ENCODE measurements at regions not wholly inside any gene's neighbourhood (a gene's known extent, or its start where the extent isn't known, plus 50 kb on each side); places are given as distances from the start of the nearest gene placed in this dataset.

GRCh38 chr3:10692039-10692622 lies 123.9 kb upstream of the SLC6A11 start (continued):
- TF ChIP-seq, protein P1, sequence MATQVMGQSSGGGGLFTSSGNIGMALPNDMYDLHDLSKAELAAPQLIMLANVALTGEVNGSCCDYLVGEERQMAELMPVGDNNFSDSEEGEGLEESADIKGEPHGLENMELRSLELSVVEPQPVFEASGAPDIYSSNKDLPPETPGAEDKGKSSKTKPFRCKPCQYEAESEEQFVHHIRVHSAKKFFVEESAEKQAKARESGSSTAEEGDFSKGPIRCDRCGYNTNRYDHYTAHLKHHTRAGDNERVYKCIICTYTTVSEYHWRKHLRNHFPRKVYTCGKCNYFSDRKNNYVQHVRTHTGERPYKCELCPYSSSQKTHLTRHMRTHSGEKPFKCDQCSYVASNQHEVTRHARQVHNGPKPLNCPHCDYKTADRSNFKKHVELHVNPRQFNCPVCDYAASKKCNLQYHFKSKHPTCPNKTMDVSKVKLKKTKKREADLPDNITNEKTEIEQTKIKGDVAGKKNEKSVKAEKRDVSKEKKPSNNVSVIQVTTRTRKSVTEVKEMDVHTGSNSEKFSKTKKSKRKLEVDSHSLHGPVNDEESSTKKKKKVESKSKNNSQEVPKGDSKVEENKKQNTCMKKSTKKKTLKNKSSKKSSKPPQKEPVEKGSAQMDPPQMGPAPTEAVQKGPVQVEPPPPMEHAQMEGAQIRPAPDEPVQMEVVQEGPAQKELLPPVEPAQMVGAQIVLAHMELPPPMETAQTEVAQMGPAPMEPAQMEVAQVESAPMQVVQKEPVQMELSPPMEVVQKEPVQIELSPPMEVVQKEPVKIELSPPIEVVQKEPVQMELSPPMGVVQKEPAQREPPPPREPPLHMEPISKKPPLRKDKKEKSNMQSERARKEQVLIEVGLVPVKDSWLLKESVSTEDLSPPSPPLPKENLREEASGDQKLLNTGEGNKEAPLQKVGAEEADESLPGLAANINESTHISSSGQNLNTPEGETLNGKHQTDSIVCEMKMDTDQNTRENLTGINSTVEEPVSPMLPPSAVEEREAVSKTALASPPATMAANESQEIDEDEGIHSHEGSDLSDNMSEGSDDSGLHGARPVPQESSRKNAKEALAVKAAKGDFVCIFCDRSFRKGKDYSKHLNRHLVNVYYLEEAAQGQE (IDR thresholded peaks at IDR 0.05; ENCODE audit: unreplicated experiment), result no peak
- TF ChIP-seq EZH2 (IDR thresholded peaks at IDR 0.05; ENCODE audit: low read depth, unreplicated experiment) (no peak), ZNF331 (CRISPR knock-in tag; IDR thresholded peaks at IDR 0.05; ENCODE audit: low read depth) (no peak), ZNF114 (CRISPR knock-in tag; IDR thresholded peaks at IDR 0.05) (no peak), POLR2AphosphoS5 (IDR thresholded peaks at IDR 0.05; ENCODE audit: low read depth) (no peak)

- no peak overlapping the region for H3K4me3 Mint-ChIP-seq
- ATAC-seq (no peak), DNase-seq (ENCODE audit: low spot score) (peak; percentile 27)
- Histone ChIP-seq H3K27ac (ENCODE audit: low read depth) (no peak overlapping the region), H3K9me2 (ENCODE audit: insufficient read depth) (no peaks in the 10 kb centered on the region), H3K27me3 (ENCODE audit: insufficient read depth) (no peaks in the 10 kb centered on the region), H3K79me2 (replicated peaks; ENCODE audit: insufficient read depth) (no peaks in the 10 kb centered on the region), H3K4me3 (no peak overlapping the region), H3K4me2 (no peak overlapping the region), H2AFZ (no peak overlapping the region), H3K4me1 (ENCODE audit: insufficient read depth) (no peaks in the 10 kb centered on the region), H3K36me3 (ENCODE audit: insufficient read depth) (no peaks in the 10 kb centered on the region), H4K20me1 (replicated peaks; ENCODE audit: insufficient read depth) (no peaks in the 10 kb centered on the region), H3F3A (replicated peaks; ENCODE audit: low read depth) (no peaks in the 10 kb centered on the region)
- H3K27me3 Mint-ChIP-seq (ENCODE audit: insufficient read depth, low read depth, poor library complexity), result peaks cover 8% of the 10 kb centered on the region
- no peaks in the 10 kb centered on the region for H3K9me3 Mint-ChIP-seq
- no peak overlapping the region for H3K27ac Mint-ChIP-seq
- TF ChIP-seq, protein P2, sequence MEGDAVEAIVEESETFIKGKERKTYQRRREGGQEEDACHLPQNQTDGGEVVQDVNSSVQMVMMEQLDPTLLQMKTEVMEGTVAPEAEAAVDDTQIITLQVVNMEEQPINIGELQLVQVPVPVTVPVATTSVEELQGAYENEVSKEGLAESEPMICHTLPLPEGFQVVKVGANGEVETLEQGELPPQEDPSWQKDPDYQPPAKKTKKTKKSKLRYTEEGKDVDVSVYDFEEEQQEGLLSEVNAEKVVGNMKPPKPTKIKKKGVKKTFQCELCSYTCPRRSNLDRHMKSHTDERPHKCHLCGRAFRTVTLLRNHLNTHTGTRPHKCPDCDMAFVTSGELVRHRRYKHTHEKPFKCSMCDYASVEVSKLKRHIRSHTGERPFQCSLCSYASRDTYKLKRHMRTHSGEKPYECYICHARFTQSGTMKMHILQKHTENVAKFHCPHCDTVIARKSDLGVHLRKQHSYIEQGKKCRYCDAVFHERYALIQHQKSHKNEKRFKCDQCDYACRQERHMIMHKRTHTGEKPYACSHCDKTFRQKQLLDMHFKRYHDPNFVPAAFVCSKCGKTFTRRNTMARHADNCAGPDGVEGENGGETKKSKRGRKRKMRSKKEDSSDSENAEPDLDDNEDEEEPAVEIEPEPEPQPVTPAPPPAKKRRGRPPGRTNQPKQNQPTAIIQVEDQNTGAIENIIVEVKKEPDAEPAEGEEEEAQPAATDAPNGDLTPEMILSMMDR (conservative IDR thresholded peaks at IDR 0.05; ENCODE audit: low read depth in 2 of 2), result peak; percentile 39 to 63; a peak in 3 of 4 replicates
- no peak for TF ChIP-seq ZNF462 (CRISPR knock-in tag; IDR thresholded peaks at IDR 0.05)
- no peaks in the 10 kb centered on the region for H3K4me1 Mint-ChIP-seq
- H3K36me3 Mint-ChIP-seq (ENCODE audit: low read depth), result no peaks in the 10 kb centered on the region; the same call in 2 of the 3 replicates
Measured at GRCh38 chr3:10693457-10693856, 122.6 kb upstream of the SLC6A11 start.
